ENCODE measurements at regions not wholly inside any gene's neighbourhood (a gene's known extent, or its start where the extent isn't known, plus 50 kb on each side); places are given as distances from the start of the nearest gene placed in this dataset.

- no peak for DNase-seq (ENCODE audit: low spot score)
Observed at GRCh38 chr20:55783381-55783780, 221.9 kb downstream of the CBLN4 start.

DNA sequence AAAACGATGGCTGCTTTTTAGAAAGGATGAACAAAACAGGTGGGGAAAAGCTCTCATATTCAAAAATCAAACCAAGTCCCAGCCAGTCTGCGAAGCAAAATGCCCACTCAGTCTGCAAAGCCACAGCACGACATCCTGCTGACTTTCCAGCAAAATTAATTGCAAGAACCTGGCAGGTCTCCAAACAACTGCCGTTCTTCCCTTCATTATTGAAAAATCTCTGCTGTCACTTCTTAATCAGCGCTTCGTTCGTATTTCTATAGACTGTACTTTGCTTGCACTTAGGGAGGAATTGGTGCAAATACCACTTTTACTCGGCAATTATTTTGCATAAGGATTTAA lies 222.4 kb downstream of the CBLN4 start:
- no peak for DNase-seq (ENCODE audit: low spot score)

DNA sequence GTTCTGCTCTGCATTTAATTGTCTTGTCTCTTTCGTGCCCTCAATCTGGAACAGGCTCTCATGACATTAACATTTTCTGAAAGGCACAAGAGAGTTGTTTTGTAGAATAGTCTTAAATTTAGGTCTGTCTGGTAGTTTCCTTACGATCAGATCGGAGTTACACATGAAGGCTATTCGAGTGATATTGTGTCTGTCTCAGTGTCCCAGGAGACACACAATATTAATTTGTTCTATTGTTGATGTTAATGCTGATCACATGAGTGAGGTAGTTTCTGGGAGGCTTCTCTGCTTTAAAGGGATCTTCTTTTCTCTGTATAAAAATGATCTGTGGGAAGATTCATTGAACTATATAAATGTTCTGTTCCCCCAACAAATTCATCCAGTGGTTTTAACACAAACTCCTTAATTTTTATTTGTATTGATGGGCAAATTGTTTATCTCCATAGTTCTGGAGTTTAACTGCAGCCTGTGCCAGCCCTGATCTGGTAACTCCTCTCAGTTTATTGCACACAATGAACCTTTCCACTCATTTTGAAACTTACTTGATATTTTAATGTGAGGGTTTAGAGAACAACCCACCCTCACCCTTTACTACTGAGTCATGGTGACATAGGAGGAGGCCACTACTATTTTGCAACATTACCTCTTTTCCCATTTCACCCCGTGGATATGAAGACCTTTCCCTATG lies 223.0 kb downstream of the CBLN4 start:
- DNase-seq (ENCODE audit: low spot score) = no peak

DNA sequence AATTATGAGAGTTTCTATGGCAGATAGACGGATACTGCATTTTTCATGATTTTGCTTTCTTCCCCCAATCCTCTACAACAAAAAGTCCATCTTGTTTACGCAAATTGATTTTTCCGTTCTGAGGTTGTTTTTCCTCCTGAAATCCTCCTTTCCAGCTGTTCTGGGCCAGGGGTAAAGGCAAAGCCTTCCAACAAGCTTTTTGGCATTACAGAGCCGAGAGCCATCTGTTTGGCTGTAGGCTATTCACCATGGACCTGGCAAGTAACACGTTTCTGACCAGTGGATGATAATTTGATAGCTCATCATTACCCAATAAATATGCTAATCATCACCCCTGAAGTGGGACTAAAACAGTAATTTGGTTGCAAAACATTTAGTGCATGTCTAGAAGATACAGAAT lies 226.5 kb downstream of the CBLN4 start:
- DNase-seq (ENCODE audit: low spot score) = no peak

GRCh38 chr20:55777641-55778040 lies 227.7 kb downstream of the CBLN4 start:
- DNase-seq (ENCODE audit: low spot score) = no peak

DNA sequence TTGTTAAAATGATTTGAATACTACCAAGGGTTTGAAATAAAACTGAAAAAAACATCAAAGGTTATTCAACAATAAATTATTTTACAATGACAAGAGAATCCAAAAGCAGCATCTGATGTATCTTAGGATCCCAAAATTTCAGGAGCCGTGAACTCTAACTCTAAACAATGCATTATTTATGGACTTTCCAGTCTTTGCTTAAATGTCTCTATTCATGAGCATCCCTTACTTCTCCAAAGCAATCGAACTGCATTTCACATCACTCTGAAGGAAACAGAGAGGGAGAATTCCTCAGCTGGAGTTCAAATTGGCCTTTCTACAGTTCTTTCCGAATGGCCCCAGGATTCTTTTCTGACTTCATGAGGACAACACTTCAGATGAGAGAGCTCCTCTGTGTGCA lies 229.1 kb downstream of the CBLN4 start:
- DNase-seq (ENCODE audit: low spot score) = no peak

DNA sequence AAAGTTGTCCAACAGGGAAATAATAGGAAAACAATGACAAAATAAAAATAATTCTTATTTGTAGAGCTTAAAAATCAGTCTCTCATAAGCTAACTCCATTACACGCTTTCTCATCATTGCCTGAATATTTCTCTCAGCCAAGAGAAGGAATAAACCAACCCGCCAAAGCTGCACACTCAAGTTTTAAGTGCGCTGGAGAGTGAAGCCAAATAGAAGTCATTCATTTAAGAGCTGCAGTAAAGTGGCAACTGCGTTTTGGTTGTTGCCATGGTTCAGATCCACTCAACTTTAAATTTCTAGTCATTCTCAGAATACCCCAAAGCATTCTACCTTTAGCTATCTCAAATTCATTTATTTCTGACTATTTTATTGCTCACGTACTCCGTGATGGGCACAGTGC lies 230.7 kb downstream of the CBLN4 start:
- DNase-seq (ENCODE audit: low spot score) = no peak

GRCh38 chr20:55761797-55762196 lies 243.5 kb downstream of the CBLN4 start:
- no peak for DNase-seq (ENCODE audit: low spot score)

DNA sequence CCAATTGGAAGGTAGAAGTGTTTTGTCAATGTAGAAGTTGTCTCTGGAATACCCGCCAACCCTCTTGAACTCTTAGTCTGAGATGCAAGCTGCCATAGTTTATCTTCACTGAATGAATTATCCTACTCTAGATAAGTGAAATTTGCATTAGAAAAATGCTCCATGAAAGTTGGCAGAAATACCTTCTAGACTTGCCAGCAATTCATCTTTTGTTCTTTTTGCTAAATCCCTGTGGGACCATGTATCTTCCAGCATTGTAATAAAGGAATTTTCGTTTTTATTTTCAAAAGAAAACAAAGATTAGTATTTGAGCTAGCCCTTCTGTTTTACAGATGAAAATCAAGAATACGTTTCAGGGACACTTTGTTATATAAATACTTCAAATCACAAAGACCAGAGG lies 244.2 kb downstream of the CBLN4 start:
- DNase-seq (ENCODE audit: low spot score) = no peak

DNA sequence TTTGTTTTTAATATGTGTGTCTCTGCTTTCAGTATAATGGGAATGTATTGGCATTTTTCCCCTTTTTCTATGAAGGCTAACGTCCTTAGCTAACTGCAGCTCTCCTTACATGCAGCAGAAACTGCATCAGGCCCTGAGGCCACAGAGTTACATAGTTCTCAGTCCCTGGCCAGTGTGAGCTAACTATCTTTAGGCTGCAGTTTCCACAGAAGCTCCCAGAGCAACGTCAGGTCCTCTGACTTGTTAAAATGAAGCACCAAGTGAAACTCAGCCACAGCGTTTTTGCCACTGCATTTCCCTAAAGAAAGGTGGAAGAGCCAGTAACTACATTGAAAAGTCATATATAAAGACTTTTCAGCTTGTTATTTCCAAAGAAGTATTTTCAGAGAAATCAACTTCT lies 244.7 kb downstream of the CBLN4 start:
- no peak for DNase-seq (ENCODE audit: low spot score)

DNA sequence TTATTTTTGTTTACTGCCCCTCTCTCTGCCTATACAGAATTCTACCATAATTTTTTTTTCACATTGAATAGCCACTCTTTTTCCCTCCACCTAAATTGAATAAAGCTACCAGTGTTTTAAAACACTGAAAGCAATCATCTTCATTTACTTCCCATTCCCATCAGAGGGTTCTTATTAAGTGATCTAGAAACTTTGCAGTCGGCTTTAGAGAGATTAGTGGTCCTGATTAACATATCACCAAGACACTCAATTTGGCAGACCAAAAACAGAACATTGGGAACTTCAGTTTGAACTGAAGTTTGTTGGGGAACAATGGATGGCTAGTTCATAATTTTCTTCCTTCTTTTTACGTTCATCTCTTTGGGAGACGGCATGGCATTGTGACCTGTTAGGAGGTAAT lies 249.5 kb downstream of the CBLN4 start:
- DNase-seq (ENCODE audit: low spot score) = no peak

GRCh38 chr20:55755411-55755810 lies 249.9 kb downstream of the CBLN4 start:
- no peak for DNase-seq (ENCODE audit: low spot score)

DNA sequence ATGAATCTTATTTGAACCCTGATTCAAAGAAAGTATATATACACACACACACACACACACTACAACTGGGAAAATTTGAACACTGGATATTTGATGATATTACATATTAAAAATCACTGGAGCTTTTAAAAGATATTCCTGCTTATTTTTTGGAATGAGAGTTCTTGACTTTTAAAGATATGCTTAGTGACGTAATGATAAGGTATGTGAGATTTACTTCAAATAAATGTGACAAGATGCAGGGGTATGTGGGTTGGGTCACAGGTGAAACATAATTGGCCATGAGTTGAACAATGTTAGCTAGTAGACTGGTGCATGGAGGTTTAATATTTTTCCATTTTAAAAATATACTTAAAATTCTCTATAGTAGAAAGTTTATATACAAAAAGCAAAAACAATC lies 258.6 kb downstream of the CBLN4 start:
- DNase-seq (ENCODE audit: low spot score) = no peak

DNA sequence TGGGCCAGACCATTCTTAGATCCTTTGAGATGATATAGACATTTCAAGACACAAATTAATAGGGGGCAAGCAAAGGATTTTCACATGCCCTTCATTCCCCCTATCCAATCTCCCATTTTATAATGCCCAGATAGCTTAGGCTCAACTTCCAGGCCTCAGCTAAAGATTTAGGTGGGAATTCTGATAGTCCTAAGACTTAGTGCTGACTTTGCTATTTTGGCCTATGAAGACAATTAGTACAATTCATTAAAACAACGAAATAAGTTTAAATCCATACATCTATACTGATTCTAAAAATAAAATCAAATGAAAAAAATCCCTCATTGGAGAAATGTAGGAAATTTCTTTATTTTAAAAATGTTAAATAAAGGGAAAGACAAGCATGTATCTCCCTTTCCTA lies 259.5 kb downstream of the CBLN4 start:
- DNase-seq (ENCODE audit: low spot score) = no peak

- DNase-seq (ENCODE audit: low spot score) = no peak
Observed at GRCh38 chr20:55744896-55745295, 260.4 kb downstream of the CBLN4 start.

DNA sequence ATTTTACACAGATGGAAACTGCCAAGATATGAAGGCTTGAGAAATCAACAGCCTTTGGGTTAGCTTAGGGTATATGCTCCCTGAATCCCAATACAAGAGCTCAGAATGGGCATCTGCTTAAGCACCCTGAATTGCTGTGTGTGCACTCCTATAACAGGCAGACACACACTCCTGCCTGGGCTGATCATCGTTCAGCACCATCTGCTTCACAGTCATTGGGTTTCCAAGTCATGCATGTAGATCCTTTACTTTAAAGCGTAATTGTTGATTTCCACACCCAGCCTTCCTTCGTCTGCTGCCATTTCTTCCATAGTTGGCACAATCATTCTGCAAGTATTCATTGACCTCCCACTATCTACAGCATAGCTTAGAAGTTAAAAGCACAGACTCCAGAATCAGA lies 263.5 kb downstream of the CBLN4 start:
- no peak for DNase-seq (ENCODE audit: low spot score)

DNA sequence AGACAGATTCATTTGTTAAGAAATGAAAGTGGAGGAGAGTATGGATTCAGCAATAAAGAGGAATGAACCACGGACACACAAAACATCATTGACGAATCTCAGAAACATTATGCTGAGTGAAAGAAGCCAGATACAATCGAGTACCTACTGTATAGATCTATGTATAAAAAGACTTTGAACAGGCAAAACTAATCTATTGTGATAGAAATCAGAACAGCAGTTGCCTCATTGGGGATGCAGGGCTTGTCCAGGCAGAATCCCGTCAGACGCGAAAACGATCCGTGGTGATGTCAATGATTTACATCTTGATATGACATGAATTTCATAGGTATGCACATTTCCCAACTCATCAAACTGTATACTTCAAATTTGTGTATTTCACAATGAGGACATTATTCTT lies 265.2 kb downstream of the CBLN4 start:
- no peak for DNase-seq (ENCODE audit: low spot score)

GRCh38 chr20:55730321-55730720 lies 275.0 kb downstream of the CBLN4 start:
- DNase-seq (ENCODE audit: low spot score) = no peak

DNA sequence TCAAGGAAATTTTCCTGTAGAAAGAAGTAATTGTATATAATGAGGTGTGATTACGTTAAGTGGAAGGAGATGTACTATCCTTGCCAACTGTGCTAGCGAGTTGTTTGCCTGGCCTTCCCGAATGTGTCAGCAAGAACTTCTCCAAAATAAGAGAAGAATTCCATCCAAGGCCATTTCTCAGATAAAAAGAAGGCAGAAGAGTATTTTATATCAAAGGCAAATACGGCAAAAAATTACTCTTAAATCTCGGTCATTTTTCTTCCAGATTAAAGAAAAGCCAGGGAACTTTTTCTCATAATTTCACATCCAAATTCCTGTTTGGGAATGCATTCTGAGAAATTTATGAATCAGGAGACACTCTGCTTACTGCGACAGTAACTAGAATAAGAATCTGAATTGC lies 290.6 kb downstream of the CBLN4 start:
- no peak for DNase-seq (ENCODE audit: low spot score)

DNA sequence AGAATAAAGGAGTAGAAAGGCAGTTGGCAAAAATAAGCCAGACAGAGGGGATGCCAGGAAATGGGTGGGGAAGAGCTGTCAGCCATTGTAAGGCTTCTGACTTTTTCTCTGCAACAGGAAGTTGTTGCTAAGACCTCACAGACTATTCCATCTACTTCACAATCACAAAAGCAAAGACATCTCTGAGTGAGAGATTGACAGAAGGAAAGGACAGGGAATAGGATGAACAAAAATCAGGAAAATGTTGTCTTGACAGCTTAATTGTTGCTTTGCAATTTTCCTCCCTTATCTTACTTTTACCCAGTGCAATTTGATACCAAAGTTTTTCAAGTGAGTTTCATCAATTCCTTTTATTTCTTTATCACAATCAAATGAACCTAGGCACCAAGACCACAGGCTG lies 291.2 kb downstream of the CBLN4 start:
- no peak for DNase-seq (ENCODE audit: low spot score)

DNA sequence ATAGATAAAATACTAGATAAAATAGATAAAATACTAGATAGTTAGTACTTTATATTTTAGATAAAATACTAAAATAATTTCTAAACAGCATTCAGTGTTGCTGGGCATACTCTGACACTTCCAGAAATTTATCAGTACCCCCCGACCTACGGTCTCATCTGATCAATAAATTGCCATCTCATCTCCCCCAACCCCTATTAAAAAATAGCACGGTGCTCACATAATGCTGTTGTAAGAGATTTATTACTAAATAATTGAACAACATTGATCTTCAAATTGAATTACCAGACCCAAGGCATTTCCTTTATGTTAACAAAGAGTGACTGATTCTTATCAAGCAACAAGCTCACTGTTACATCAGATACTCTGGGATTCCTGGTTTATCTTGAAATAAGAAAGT lies 300.9 kb downstream of the CBLN4 start:
- DNase-seq (ENCODE audit: low spot score) = no peak

DNA sequence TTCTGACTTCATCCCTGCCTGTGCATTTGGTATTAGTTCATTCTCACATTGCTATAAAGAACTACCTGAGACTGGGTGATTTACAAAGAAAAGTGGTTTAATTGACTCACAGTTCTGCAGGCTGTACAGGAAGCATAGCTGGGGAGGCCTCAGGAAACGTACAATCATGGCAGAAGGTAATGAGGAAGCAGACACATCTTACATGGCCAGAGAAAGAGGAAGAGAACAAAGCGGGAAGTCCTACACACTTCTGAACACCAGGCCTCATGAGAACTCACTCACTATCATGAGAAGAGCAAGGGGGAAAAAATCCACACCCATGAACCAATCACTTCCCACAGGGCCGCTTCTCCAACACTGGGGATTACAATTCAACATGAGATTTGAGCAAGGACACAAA lies 303.9 kb downstream of the CBLN4 start:
- no peak for DNase-seq (ENCODE audit: low spot score)

DNA sequence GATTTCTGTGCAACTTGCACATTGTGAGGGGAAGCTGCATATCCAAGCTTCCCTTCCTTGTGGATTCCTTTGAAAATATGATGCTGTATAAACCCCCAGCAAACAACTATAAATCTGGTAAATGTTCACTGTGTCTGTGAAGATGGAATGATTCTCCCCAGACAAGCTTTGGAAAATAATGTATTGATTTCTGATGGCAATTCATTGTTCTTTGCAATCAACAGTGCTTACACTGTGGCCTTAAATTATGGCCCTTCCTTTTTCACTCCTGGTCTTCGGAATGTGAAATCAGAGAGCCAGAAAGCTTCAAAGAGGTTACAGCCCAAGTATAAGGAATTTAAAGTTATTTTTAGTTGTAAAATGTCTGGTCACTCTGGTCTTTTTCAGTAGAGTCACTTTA lies 308.8 kb downstream of the CBLN4 start:
- no peak for DNase-seq (ENCODE audit: low spot score)

GRCh38 chr20:55693641-55694040 lies 311.7 kb downstream of the CBLN4 start:
- no peak for DNase-seq (ENCODE audit: low spot score)

DNA sequence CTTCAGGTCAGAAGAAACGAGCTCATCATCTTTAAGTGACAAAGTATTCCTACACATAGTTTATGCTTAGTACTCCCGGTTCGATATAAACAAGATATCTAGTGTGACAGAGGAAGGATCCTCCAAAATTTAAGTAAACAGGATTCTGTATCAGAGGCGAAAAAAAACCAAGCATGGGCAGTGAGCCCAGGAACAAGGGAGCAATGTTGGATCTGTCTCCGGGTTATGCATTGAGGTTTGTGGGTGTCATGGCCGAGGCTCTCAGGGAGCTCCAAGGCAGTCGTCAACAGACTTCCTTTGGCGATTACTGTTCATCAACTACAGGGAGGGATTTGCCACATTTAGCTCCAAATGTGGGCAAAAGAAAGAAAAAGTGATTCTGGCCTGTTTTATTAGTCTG lies 319.5 kb downstream of the CBLN4 start:
- no peak for DNase-seq (ENCODE audit: low spot score)
